ENCODE measurements at regions not wholly inside any gene's neighbourhood (a gene's known extent, or its start where the extent isn't known, plus 50 kb on each side); places are given as distances from the start of the nearest gene placed in this dataset.
"Not testable (repeated sequence)": the region's sequence is repeated elsewhere in the genome, so short reads cannot be mapped to it uniquely, and the experiment has no call there.

DNA sequence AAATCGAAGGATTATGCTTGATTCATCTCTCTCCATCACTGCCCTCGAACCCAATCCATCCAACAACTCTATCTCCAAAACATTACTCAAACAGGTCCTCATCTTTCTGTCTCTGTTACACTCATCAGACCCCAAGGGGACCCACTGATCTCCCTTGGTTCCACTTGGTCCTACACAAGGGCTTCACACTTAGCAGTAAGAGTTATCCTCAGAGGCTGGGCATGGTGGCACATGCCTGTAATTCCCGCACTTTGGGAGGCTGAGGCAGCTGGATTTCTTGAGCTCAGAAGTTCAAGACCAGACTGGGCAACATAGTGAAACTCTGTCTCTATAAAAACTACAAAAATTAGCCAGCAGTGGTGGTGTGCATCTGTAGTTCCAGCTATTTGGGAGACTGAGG is 302.9 kb upstream of the PLGLB2 start:
- intact Hi-C loops (cut with micrococcal nuclease); H3K4me3 ChIP-seq (ENCODE audit: low read length); H3K27ac ChIP-seq (ENCODE audit: low read length); H3K36me3 ChIP-seq (ENCODE audit: low read depth, low read length); H3K9ac ChIP-seq (ENCODE audit: low read length); H3K79me2 ChIP-seq (ENCODE audit: low read length); CTCF ChIA-PET; H3K9me2 ChIP-seq (replicated peaks; ENCODE audit: low read length); POLR2A ChIA-PET (ENCODE audit: unreplicated experiment); H3K4me1 ChIP-seq (ENCODE audit: insufficient read depth, low read length); H2AFZ ChIP-seq (ENCODE audit: low read length); H3K4me2 ChIP-seq (ENCODE audit: low read length); BruUV-seq (replicated peaks); ATAC-seq; H3F3A ChIP-seq (ENCODE audit: low read length, unreplicated experiment); H4K20me1 ChIP-seq (ENCODE audit: low read length); H3K9me3 ChIP-seq (ENCODE audit: low read length); DNase-seq; H3K27me3 ChIP-seq (ENCODE audit: low read length): not testable (repeated sequence)

DNA sequence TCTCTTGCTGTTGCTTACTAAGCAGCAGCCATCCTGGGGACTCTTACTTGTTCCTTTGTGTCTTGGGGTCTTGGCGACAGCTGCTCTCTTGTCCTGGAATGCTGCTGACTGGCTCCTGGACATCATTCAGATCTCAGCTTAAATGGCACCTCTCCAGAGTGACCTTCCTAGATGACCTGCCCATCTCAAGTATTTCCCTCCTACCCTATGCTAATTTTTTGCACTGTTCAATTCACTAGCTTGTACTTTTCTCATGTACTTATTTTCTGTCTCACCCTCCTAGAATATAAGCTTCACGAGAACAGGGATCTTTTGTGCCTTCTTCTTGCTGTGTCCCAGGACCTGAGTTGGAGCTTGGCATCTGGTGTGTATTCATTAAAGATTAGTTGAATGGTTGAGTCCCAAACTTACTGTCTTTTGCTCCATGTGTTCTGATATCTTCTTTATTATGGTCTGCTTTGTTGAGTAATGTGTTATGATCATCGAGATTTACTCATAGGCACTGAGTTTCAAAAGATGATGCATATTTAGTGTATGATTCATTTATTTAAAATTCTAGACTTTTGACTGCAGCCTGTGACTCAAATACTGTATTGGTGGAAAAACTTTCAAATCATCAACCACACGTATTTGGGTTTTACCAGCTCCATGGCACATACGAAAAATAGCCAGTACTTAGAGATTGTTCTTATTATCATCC is 302.1 kb upstream of the PLGLB2 start:
- H3K27me3 ChIP-seq (ENCODE audit: low read length); H3K79me2 ChIP-seq (ENCODE audit: low read length); H3K9me2 ChIP-seq (replicated peaks; ENCODE audit: low read length); intact Hi-C loops (cut with micrococcal nuclease); H3F3A ChIP-seq (ENCODE audit: low read length, unreplicated experiment); H3K9ac ChIP-seq (ENCODE audit: low read length); POLR2A ChIA-PET (ENCODE audit: unreplicated experiment); H3K36me3 ChIP-seq (ENCODE audit: low read depth, low read length); H3K9me3 ChIP-seq (ENCODE audit: low read length); H3K4me1 ChIP-seq (ENCODE audit: insufficient read depth, low read length); CTCF ChIA-PET; H4K20me1 ChIP-seq (ENCODE audit: low read length); BruUV-seq (replicated peaks); H3K4me3 ChIP-seq (ENCODE audit: low read length); H2AFZ ChIP-seq (ENCODE audit: low read length); DNase-seq: not testable (repeated sequence)
- H3K27ac ChIP-seq (ENCODE audit: low read length): peak overlapping the region; percentile 46
- ATAC-seq: peak; percentile 89
- peak overlapping the region; percentile 25 for H3K4me2 ChIP-seq (ENCODE audit: low read length)

DNA sequence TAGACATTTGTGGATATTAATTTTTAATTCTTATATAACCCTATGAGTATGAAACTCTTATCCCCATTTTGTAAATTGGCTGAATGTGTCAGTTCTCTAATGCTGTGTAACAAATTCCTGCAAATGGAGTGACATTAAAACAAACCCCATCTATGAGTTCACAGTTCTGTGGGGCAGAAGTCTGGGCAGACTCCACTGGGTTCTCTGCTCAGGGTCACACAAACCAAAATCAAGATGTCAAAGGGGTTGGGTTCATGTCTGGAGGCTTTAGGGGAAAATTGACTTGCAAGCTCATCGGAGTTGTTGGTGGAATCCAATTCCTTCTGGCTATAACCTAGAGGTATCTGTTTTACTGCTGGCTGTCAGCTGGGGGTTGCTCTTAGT is 301.6 kb upstream of the PLGLB2 start:
- H2AFZ ChIP-seq (ENCODE audit: low read length); H3F3A ChIP-seq (ENCODE audit: low read length, unreplicated experiment); BruUV-seq (replicated peaks); intact Hi-C loops (cut with micrococcal nuclease); H3K36me3 ChIP-seq (ENCODE audit: low read depth, low read length); POLR2A ChIA-PET (ENCODE audit: unreplicated experiment); H4K20me1 ChIP-seq (ENCODE audit: low read length); H3K4me1 ChIP-seq (ENCODE audit: insufficient read depth, low read length); H3K4me3 ChIP-seq (ENCODE audit: low read length); H3K9me2 ChIP-seq (replicated peaks; ENCODE audit: low read length); H3K9me3 ChIP-seq (ENCODE audit: low read length); DNase-seq; H3K27me3 ChIP-seq (ENCODE audit: low read length); H3K9ac ChIP-seq (ENCODE audit: low read length); H3K79me2 ChIP-seq (ENCODE audit: low read length); CTCF ChIA-PET: not testable (repeated sequence)
- ATAC-seq: peak; percentile 8; the same call in 1 of the 2 replicates
- H3K4me2 ChIP-seq (ENCODE audit: low read length): peak overlapping the region; percentile 25
- peak overlapping the region; percentile 46 for H3K27ac ChIP-seq (ENCODE audit: low read length)

DNA sequence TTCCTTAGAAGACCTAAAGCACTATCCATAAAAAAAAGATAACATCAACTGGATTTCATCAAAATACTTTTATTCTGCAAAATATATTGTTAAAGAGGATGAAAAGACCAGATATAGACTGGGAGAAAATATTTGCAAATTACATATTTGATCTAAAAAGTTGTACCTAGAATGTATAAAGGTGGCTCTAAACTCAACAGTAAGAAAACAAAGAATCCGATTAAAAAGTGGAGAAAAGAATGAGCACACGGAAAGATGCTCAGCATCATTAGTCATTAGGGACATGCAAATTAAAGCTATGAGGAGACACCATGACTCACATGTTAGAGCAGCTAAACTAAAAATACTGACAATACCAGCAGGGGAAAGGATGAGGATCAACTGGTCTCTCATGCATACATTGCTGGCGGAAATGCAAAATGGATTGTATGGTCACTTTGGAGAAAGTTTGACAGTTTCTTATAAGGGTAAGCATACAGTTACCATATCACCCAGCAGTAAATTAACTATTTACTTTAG is 298.4 kb upstream of the PLGLB2 start:
- POLR2A ChIA-PET (ENCODE audit: unreplicated experiment); H3K79me2 ChIP-seq (ENCODE audit: low read length); H3K9ac ChIP-seq (ENCODE audit: low read length); BruUV-seq (replicated peaks); intact Hi-C loops (cut with micrococcal nuclease); H2AFZ ChIP-seq (ENCODE audit: low read length); H3K9me2 ChIP-seq (replicated peaks; ENCODE audit: low read length); H3K9me3 ChIP-seq (ENCODE audit: low read length); H3K27me3 ChIP-seq (ENCODE audit: low read length); H3K4me2 ChIP-seq (ENCODE audit: low read length); H3K4me3 ChIP-seq (ENCODE audit: low read length); CTCF ChIA-PET; H4K20me1 ChIP-seq (ENCODE audit: low read length); H3F3A ChIP-seq (ENCODE audit: low read length, unreplicated experiment); H3K27ac ChIP-seq (ENCODE audit: low read length); H3K36me3 ChIP-seq (ENCODE audit: low read depth, low read length): not testable (repeated sequence)
- peak; percentile 25 for ATAC-seq
- peak; percentile 43 for DNase-seq
- peaks cover 29% of the 10 kb centered on the region for H3K4me1 ChIP-seq (ENCODE audit: insufficient read depth, low read length)

DNA sequence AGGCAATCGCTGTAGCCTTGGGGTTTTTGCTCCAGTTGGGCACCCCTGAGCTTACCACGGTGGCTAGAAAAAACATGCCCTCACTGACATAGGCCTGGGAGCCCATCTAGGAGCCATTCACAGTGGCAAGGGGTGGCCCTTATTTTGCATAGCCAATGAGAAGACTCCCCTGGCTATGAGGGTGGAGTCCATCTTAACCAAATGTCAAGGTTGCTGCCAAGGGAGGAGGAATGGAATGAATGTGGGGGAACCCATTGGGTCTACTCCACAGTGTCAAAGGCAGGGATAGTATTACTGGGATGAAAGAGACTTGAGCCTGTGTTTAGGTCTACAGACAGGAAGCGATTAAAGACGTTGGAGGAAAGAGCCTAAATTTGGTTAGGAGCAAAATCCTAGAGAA is 295.7 kb upstream of the PLGLB2 start:
- Histone ChIP-seq H3K79me2 (ENCODE audit: low read length) (peaks cover 11% of the 10 kb centered on the region), H3K4me1 (ENCODE audit: insufficient read depth, low read length) (peaks cover 20% of the 10 kb centered on the region)
- H3K27me3 ChIP-seq (ENCODE audit: low read length); H3K9ac ChIP-seq (ENCODE audit: low read length); H3F3A ChIP-seq (ENCODE audit: low read length, unreplicated experiment); H3K36me3 ChIP-seq (ENCODE audit: low read depth, low read length); H3K27ac ChIP-seq (ENCODE audit: low read length); H4K20me1 ChIP-seq (ENCODE audit: low read length); H3K9me3 ChIP-seq (ENCODE audit: low read length); CTCF ChIA-PET; BruUV-seq (replicated peaks); H2AFZ ChIP-seq (ENCODE audit: low read length); ATAC-seq; DNase-seq; intact Hi-C loops (cut with micrococcal nuclease); H3K4me2 ChIP-seq (ENCODE audit: low read length); POLR2A ChIA-PET (ENCODE audit: unreplicated experiment); H3K4me3 ChIP-seq (ENCODE audit: low read length); H3K9me2 ChIP-seq (replicated peaks; ENCODE audit: low read length): not testable (repeated sequence)

DNA sequence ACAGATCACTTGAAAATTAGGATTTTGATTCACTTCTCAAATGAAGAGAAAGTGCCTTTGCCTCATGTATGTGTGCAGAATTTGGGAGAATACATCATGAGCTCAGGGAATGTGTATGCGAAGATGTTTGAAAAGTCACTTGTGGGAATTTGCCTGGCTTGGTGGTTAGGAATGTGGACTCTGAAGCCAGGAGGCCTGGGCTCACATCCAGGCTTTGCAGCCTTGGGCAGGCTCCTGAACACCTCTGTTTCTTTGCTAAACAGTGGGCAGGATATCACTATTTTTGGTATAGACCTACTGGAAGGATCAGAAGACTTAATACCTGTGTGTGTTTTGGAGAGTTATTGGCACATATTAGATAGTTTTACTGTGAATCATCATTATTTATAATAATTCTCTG is 295.0 kb upstream of the PLGLB2 start:
- BruUV-seq (replicated peaks); H3K27me3 ChIP-seq (ENCODE audit: low read length); H3K36me3 ChIP-seq (ENCODE audit: low read depth, low read length); H3K4me3 ChIP-seq (ENCODE audit: low read length); intact Hi-C loops (cut with micrococcal nuclease); CTCF ChIA-PET; H3K9me3 ChIP-seq (ENCODE audit: low read length); H3K9me2 ChIP-seq (replicated peaks; ENCODE audit: low read length); H4K20me1 ChIP-seq (ENCODE audit: low read length); POLR2A ChIA-PET (ENCODE audit: unreplicated experiment); H2AFZ ChIP-seq (ENCODE audit: low read length); H3F3A ChIP-seq (ENCODE audit: low read length, unreplicated experiment); H3K27ac ChIP-seq (ENCODE audit: low read length); H3K9ac ChIP-seq (ENCODE audit: low read length): not testable (repeated sequence)
- ATAC-seq (peak; percentile 47), DNase-seq (peak; percentile 88)
- Histone ChIP-seq H3K79me2 (ENCODE audit: low read length) (peaks cover 16% of the 10 kb centered on the region), H3K4me2 (ENCODE audit: low read length) (peak overlapping the region; percentile 40), H3K4me1 (ENCODE audit: insufficient read depth, low read length) (peaks cover 20% of the 10 kb centered on the region)

DNA sequence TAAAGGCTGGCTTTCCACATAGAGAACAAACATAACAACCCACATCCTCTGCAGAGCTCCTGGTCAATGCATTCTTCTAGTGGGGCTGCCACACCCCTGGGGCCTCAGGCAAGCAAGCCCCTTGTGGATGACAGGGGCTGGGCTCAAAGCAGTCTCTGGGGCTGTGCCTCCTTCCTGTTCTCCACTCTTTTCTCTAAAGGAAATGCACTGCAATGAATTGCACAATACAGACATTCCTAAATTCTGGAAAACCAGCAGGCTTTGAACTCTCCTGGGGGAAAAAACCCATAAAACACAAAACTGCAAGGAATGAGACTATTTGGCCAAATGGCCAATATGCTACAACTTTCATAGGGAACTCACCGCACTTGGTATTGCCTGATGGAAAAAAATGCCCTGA is 293.9 kb upstream of the PLGLB2 start:
- H2AFZ ChIP-seq (ENCODE audit: low read length); H4K20me1 ChIP-seq (ENCODE audit: low read length); BruUV-seq (replicated peaks); H3K9ac ChIP-seq (ENCODE audit: low read length); H3K4me3 ChIP-seq (ENCODE audit: low read length); CTCF ChIA-PET; H3K9me3 ChIP-seq (ENCODE audit: low read length); H3K27me3 ChIP-seq (ENCODE audit: low read length); H3K36me3 ChIP-seq (ENCODE audit: low read depth, low read length); H3K9me2 ChIP-seq (replicated peaks; ENCODE audit: low read length); H3F3A ChIP-seq (ENCODE audit: low read length, unreplicated experiment); POLR2A ChIA-PET (ENCODE audit: unreplicated experiment); intact Hi-C loops (cut with micrococcal nuclease): not testable (repeated sequence)
- Histone ChIP-seq H3K27ac (ENCODE audit: low read length) (peak overlapping the region; percentile 66), H3K79me2 (ENCODE audit: low read length) (peaks cover 24% of the 10 kb centered on the region), H3K4me2 (ENCODE audit: low read length) (peak overlapping the region; percentile 49), H3K4me1 (ENCODE audit: insufficient read depth, low read length) (peaks cover 20% of the 10 kb centered on the region)
- peak; percentile 37 for ATAC-seq
- DNase-seq: peak; percentile 61

All from PC-3 (cell line).